ENCODE measurements at regions not wholly inside any gene's neighbourhood (a gene's known extent, or its start where the extent isn't known, plus 50 kb on each side); places are given as distances from the start of the nearest gene placed in this dataset.

GRCh38 chr9:2311920-2312319, 296.8 kb downstream of the SMARCA2 start:
- no peak for DNase-seq (ENCODE audit: low read depth in 2 of 2)

GRCh38 chr9:2313512-2313911, 298.4 kb downstream of the SMARCA2 start:
- no peak for DNase-seq (ENCODE audit: low read depth in 2 of 2)

- no peak for DNase-seq (ENCODE audit: low read depth in 2 of 2)
These were observed 302.4 kb downstream of the SMARCA2 start for GRCh38 chr9:2317591-2317990.

GRCh38 chr9:2319421-2319820, 302.2 kb upstream of the VLDLR start:
- no peak for DNase-seq (ENCODE audit: low read depth in 2 of 2)

- DNase-seq (ENCODE audit: low read depth in 2 of 2) = no peak
These were observed 301.5 kb upstream of the VLDLR start for GRCh38 chr9:2320114-2320513.

- no peak for DNase-seq (ENCODE audit: low read depth in 2 of 2)
These were observed 301.0 kb upstream of the VLDLR start for GRCh38 chr9:2320632-2321031.

- DNase-seq (ENCODE audit: low read depth in 2 of 2) = no peak
These were observed 300.0 kb upstream of the VLDLR start for GRCh38 chr9:2321523-2322148.

GRCh38 chr9:2324742-2325141, 296.8 kb upstream of the VLDLR start:
- DNase-seq (ENCODE audit: low read depth in 2 of 2) = no peak

GRCh38 chr9:2332663-2333062, 288.9 kb upstream of the VLDLR start:
- DNase-seq (ENCODE audit: low read depth in 2 of 2) = no peak

- no peak for DNase-seq (ENCODE audit: low read depth in 2 of 2)
These were observed 286.3 kb upstream of the VLDLR start for GRCh38 chr9:2335260-2335659.

- DNase-seq (ENCODE audit: low read depth in 2 of 2) = no peak
These were observed 285.5 kb upstream of the VLDLR start for GRCh38 chr9:2336055-2336454.

- DNase-seq (ENCODE audit: low read depth in 2 of 2) = no peak
These were observed 284.5 kb upstream of the VLDLR start for GRCh38 chr9:2337131-2337530.

- DNase-seq (ENCODE audit: low read depth in 2 of 2) = no peak
These were observed 284.0 kb upstream of the VLDLR start for GRCh38 chr9:2337627-2338026.

GRCh38 chr9:2338777-2339365, 282.7 kb upstream of the VLDLR start:
- DNase-seq (ENCODE audit: low read depth in 2 of 2) = no peak

- no peak for DNase-seq (ENCODE audit: low read depth in 2 of 2)
These were observed 282.2 kb upstream of the VLDLR start for GRCh38 chr9:2339416-2339815.

- DNase-seq (ENCODE audit: low read depth in 2 of 2) = no peak
These were observed 281.4 kb upstream of the VLDLR start for GRCh38 chr9:2340046-2340760.

- no peak for DNase-seq (ENCODE audit: low read depth in 2 of 2)
These were observed 280.5 kb upstream of the VLDLR start for GRCh38 chr9:2341126-2341525.

- no peak for DNase-seq (ENCODE audit: low read depth in 2 of 2)
These were observed 279.6 kb upstream of the VLDLR start for GRCh38 chr9:2341956-2342355.

GRCh38 chr9:2343756-2344155, 277.8 kb upstream of the VLDLR start:
- no peak for DNase-seq (ENCODE audit: low read depth in 2 of 2)

GRCh38 chr9:2344436-2344835, 277.2 kb upstream of the VLDLR start:
- DNase-seq (ENCODE audit: low read depth in 2 of 2) = no peak

GRCh38 chr9:2345013-2345412, 276.6 kb upstream of the VLDLR start:
- DNase-seq (ENCODE audit: low read depth in 2 of 2) = no peak

- DNase-seq (ENCODE audit: low read depth in 2 of 2) = no peak
These were observed 275.2 kb upstream of the VLDLR start for GRCh38 chr9:2346277-2346913.

- no peak for DNase-seq (ENCODE audit: low read depth in 2 of 2)
These were observed 270.3 kb upstream of the VLDLR start for GRCh38 chr9:2351324-2351723.

Data from stimulated activated CD8-positive, alpha-beta memory T cell treated with anti-CD3 and anti-CD28 coated beads, Interleukin-15, amount 100 ng/mL, for 4 hours (primary cell).